IMR-90 (cell line): ENCODE measurements at regions not wholly inside any gene's neighbourhood (a gene's known extent, or its start where the extent isn't known, plus 50 kb on each side); places are given as distances from the start of the nearest gene placed in this dataset.

ENCODE experiments used
- CTCF ChIP-seq: conservative IDR thresholded peaks from 2 replicates; pipeline ENCODE4 v1.5.1; 2012; ENCODE audit warnings: mild to moderate bottlenecking, low read depth, low read length, improper control_type of control experiment
- RAD21 ChIP-seq: IDR thresholded peaks from 2 replicates; pipeline ENCODE4 v1.6.1; 2012; ENCODE audit warnings: low read length, improper control_type of control experiment

DNA sequence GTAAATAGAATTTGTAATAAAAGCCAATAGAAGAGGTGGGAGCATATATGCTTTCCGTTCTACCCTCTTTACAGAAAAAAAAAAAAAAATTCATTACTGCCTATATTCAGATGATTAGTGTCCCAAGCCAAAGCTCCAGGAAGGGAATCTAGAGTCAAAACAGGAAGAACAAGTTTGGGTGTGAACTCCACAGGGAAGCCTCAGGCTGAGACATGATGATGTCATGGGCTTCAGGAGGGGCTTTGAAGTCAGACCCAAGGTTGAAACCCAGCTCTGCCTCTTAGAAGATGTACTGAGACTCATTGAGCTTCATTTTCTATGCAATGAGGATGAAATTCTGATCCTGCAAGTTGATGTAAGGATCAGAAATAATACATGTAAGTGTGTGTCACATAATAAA, 250.0 kb upstream of the ADGRL2 start:
- no peak for TF ChIP-seq RAD21
- TF ChIP-seq CTCF, result no peak
